ENCODE measurements at regions not wholly inside any gene's neighbourhood (a gene's known extent, or its start where the extent isn't known, plus 50 kb on each side); places are given as distances from the start of the nearest gene placed in this dataset.

DNA sequence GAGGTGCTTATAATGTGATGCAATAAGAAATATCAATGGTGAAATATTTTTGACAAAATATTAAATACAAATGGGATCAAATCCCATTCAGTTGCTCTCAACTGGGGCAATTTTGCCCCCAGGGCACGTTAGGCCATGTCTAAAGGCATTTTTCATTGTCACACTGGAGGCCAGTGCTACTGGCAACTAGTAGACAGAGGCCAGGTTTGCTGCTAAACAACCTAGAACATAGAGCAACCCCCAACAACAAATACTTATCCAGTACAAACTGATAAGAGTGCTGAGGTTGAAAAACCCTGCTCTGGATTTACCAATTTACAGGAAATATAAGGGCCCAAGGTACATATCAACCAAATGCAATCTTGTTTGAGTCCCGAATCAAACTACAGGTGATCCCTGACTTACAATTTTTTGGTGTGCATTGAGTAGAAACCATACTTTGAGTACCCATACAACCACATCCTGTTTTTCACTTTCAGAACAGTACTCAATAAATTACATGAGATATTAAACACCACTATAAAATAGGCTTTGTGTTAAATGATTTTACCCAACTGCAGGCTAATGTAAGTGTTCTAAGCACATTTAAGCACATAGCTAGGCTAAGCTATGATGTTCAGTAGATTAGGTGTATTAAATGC, 237.5 kb downstream of the HNRNPD start (continued):
- TF ChIP-seq, protein P1, sequence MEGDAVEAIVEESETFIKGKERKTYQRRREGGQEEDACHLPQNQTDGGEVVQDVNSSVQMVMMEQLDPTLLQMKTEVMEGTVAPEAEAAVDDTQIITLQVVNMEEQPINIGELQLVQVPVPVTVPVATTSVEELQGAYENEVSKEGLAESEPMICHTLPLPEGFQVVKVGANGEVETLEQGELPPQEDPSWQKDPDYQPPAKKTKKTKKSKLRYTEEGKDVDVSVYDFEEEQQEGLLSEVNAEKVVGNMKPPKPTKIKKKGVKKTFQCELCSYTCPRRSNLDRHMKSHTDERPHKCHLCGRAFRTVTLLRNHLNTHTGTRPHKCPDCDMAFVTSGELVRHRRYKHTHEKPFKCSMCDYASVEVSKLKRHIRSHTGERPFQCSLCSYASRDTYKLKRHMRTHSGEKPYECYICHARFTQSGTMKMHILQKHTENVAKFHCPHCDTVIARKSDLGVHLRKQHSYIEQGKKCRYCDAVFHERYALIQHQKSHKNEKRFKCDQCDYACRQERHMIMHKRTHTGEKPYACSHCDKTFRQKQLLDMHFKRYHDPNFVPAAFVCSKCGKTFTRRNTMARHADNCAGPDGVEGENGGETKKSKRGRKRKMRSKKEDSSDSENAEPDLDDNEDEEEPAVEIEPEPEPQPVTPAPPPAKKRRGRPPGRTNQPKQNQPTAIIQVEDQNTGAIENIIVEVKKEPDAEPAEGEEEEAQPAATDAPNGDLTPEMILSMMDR (IDR thresholded peaks at IDR 0.05; ENCODE audit: control extremely low read depth in 1 of 3, insufficient read depth in 1 of 3, low read depth in 1 of 3, low read length in 3 of 3), result no peak
- TF ChIP-seq EGR1 (IDR thresholded peaks at IDR 0.05; ENCODE audit: borderline replicate concordance, low read depth, low read length), result no peak

Data from H1 (cell line).